ENCODE measurements at regions not wholly inside any gene's neighbourhood (a gene's known extent, or its start where the extent isn't known, plus 50 kb on each side); places are given as distances from the start of the nearest gene placed in this dataset.

GRCh38 chr3:94593526-94594150, 530.8 kb downstream of the NSUN3 start (continued):
- TF ChIP-seq SCRT1 (tag by site-specific recombination; IDR thresholded peaks at IDR 0.05; ENCODE audit: borderline replicate concordance) (no peak), ZBTB44 (tag by site-specific recombination; IDR thresholded peaks at IDR 0.05) (no peak), ZNF341 (tag by site-specific recombination; IDR thresholded peaks at IDR 0.05; ENCODE audit: low read depth) (no peak), ATF2 (tag by site-specific recombination; IDR thresholded peaks at IDR 0.05; ENCODE audit: low read depth) (no peak), ZNF140 (tag by site-specific recombination; IDR thresholded peaks at IDR 0.05) (no peak), ZFP3 (tag by site-specific recombination; IDR thresholded peaks at IDR 0.05; ENCODE audit: low read depth) (no peak), BCL11B (tag by site-specific recombination; IDR thresholded peaks at IDR 0.05; ENCODE audit: low read depth) (no peak), KLF9 (tag by site-specific recombination; IDR thresholded peaks at IDR 0.05; ENCODE audit: low read depth) (no peak)

GRCh38 chr3:94596141-94596540, 533.3 kb downstream of the NSUN3 start:
- Histone ChIP-seq H3K9me3 (ENCODE audit: control insufficient read depth, insufficient read depth, low read depth, low read length) (no peaks in the 10 kb centered on the region), H3K4me3 (ENCODE audit: low read depth, low read length) (no peak overlapping the region), H3K4me1 (ENCODE audit: control insufficient read depth, insufficient read depth, low read length) (no peaks in the 10 kb centered on the region), H3K36me3 (ENCODE audit: control insufficient read depth in 2 of 2, insufficient read depth in 1 of 2, low read length in 2 of 2) (no peaks in the 10 kb centered on the region), H3K27ac (ENCODE audit: extremely low read depth, low read depth, low read length) (no peak overlapping the region)
- CTCF ChIA-PET, result interaction anchor here (0.7 kb wide), 1 partner anchor 71 kb away, joined by 3 read pairs; no protein-coding TSS in a partner anchor
- POLR2A ChIA-PET, result no interaction called here
- no peak for TF ChIP-seq ZNF350 (tag by site-specific recombination; IDR thresholded peaks at IDR 0.05)
- no peak for TF ChIP-seq GLI4 (tag by site-specific recombination; IDR thresholded peaks at IDR 0.05)
- no peak for TF ChIP-seq ZNF777 (tag by site-specific recombination; IDR thresholded peaks at IDR 0.05; ENCODE audit: borderline replicate concordance)
- TF ChIP-seq ZNF692 (tag by site-specific recombination; IDR thresholded peaks at IDR 0.05), result no peak
- no peak for TF ChIP-seq ZBTB10 (tag by site-specific recombination; IDR thresholded peaks at IDR 0.05)
- TF ChIP-seq BCL11A (tag by site-specific recombination; IDR thresholded peaks at IDR 0.05; ENCODE audit: low read depth), result no peak
- TF ChIP-seq TSHZ1 (tag by site-specific recombination; IDR thresholded peaks at IDR 0.05; ENCODE audit: borderline replicate concordance), result no peak
- no peak for TF ChIP-seq PRDM2 (tag by site-specific recombination; IDR thresholded peaks at IDR 0.05; ENCODE audit: borderline replicate concordance)
- TF ChIP-seq ZNF624 (tag by site-specific recombination; IDR thresholded peaks at IDR 0.05), result no peak
- no peak for TF ChIP-seq ZNF302 (tag by site-specific recombination; IDR thresholded peaks at IDR 0.05; ENCODE audit: low read depth)
- no peak for TF ChIP-seq ZNF423 (tag by site-specific recombination; IDR thresholded peaks at IDR 0.05)

All from HEK293 (cell line).